Smooth muscle cell (in vitro differentiated cells): ENCODE measurements at regions not wholly inside any gene's neighbourhood (a gene's known extent, or its start where the extent isn't known, plus 50 kb on each side); places are given as distances from the start of the nearest gene placed in this dataset.

Source experiments
- DNase-seq: peaks from one replicate; lab custom pipeline; 2025; ENCODE audit not compliant: unreplicated experiment; lab: John Stamatoyannopoulos, UW
- H2AFZ ChIP-seq: fragments of 200-600 bp; sonication (generic); 2 replicates; pipeline ENCODE4 v1.6.0; 2016; ENCODE audit warnings: antibody characterized with exemption, low read depth, mild to moderate bottlenecking
- H3F3A ChIP-seq: fragments of 200-600 bp; sonication (generic); 2 replicates; pipeline ENCODE4 v1.6.0; 2017; ENCODE audit warnings: antibody characterized with exemption, low read depth
- H3K27ac ChIP-seq: fragments of 200-600 bp; sonication (generic); 2 replicates; pipeline ENCODE4 v1.5.1; 2016; ENCODE audit warnings: low read depth, mild to moderate bottlenecking
- H3K27me3 ChIP-seq: fragments of 200-600 bp; sonication (generic); 2 replicates; pipeline ENCODE4 v1.6.1; 2016; ENCODE audit warnings: low read depth, mild to moderate bottlenecking
- H3K36me3 ChIP-seq: fragments of 200-600 bp; sonication (generic); 2 replicates; pipeline ENCODE4 v1.5.1; 2016; ENCODE audit warnings: low read depth
- H3K4me1 ChIP-seq: fragments of 200-600 bp; sonication (generic); 2 replicates; pipeline ENCODE4 v1.5.1; 2016; ENCODE audit warnings: low read depth
- H3K4me2 ChIP-seq: fragments of 200-600 bp; sonication (generic); 2 replicates; pipeline ENCODE4 v1.6.0; 2016; ENCODE audit warnings: mild to moderate bottlenecking
- H3K4me3 ChIP-seq: fragments of 200-600 bp; sonication (generic); 2 replicates; pipeline ENCODE4 v1.5.1; 2016; ENCODE audit warnings: mild to moderate bottlenecking
- H3K79me2 ChIP-seq: fragments of 200-600 bp; sonication (generic); 2 replicates; pipeline ENCODE4 v1.6.0; 2016; ENCODE audit warnings: low read depth, mild to moderate bottlenecking
- H3K9ac ChIP-seq: fragments of 200-600 bp; sonication (generic); 2 replicates; pipeline ENCODE4 v1.6.0; 2016; ENCODE audit warnings: low read depth
- H3K9me3 ChIP-seq: fragments of 200-600 bp; sonication (generic); replicated peaks from 2 replicates; pipeline ENCODE4 v1.5.1; 2016; ENCODE audit warnings: low read depth
- H4K20me1 ChIP-seq: fragments of 200-600 bp; sonication (generic); 2 replicates; pipeline ENCODE4 v1.6.0; 2016; ENCODE audit warnings: low read depth
- WGBS: methylation state at CpG from one replicate; pipeline ENCODE4 v1.1.7; 2016; ENCODE audit warnings: low lambda C conversion rate; 5-methylcytosine and 5-hydroxymethylcytosine counted together
- TF ChIP-seq, protein P1 (sequence below): fragments of 200-600 bp; sonication (generic); IDR thresholded peaks from 2 replicates; pipeline ENCODE4 v1.5.1; 2017; ENCODE audit warnings: borderline replicate concordance, mild to moderate bottlenecking, antibody characterized with exemption; ENCODE audit not compliant: insufficient read depth, poor library complexity, severe bottlenecking

DNA sequence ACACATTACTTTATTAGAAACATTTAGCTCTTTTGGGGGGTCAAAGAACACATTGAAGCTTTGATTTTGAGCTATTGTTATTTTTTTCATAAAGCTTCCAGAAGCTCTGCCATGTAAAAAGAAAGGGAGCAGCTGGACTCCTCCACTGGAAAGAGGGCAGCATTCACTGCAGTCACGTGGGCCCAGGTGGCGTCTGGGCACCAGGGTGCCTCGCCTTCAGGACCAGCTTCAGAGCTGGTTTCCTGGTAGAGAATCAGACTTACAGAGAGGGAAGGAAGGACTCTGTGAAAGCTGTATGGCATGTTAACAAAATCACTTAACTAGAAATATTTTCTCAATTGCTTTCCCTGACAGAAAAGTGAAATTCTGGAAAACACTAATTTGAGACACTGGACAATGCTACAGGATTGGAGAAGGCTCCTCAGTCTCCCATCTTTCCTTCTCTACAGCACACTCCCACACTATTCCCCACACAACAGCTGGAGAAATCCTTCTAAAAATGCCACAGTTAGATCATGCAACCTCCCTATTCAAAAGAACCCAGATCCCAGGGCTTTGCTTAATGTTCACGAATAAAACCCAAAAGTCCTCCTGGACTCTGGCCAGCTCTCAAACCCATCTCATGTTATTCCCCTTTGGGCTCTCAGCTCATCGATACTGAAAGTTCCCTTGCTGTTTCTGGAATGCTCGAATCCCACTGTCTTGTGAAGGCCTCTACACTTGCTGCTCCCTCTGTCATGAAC is 83.2 kb downstream of the NFKBIZ start:
- H3K4me3 ChIP-seq = no peak overlapping the region
- no peak for DNase-seq
- H3K9me3 ChIP-seq = no peaks in the 10 kb centered on the region
- peaks cover 5% of the 10 kb centered on the region for H3F3A ChIP-seq
- H2AFZ ChIP-seq = peak overlapping the region; percentile 61
- H4K20me1 ChIP-seq = no peaks in the 10 kb centered on the region
- H3K4me1 ChIP-seq = peaks cover 5% of the 10 kb centered on the region
- TF ChIP-seq, protein P1, sequence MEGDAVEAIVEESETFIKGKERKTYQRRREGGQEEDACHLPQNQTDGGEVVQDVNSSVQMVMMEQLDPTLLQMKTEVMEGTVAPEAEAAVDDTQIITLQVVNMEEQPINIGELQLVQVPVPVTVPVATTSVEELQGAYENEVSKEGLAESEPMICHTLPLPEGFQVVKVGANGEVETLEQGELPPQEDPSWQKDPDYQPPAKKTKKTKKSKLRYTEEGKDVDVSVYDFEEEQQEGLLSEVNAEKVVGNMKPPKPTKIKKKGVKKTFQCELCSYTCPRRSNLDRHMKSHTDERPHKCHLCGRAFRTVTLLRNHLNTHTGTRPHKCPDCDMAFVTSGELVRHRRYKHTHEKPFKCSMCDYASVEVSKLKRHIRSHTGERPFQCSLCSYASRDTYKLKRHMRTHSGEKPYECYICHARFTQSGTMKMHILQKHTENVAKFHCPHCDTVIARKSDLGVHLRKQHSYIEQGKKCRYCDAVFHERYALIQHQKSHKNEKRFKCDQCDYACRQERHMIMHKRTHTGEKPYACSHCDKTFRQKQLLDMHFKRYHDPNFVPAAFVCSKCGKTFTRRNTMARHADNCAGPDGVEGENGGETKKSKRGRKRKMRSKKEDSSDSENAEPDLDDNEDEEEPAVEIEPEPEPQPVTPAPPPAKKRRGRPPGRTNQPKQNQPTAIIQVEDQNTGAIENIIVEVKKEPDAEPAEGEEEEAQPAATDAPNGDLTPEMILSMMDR = no peak
- H3K36me3 ChIP-seq = no peaks in the 10 kb centered on the region
- no peak overlapping the region for H3K4me2 ChIP-seq
- WGBS = 77% methylated on average over 6 of the region's 6 CpGs
- no peak overlapping the region for H3K9ac ChIP-seq
- H3K27me3 ChIP-seq = no peaks in the 10 kb centered on the region
- H3K79me2 ChIP-seq = no peaks in the 10 kb centered on the region
- H3K27ac ChIP-seq = peak overlapping the region; percentile 43

DNA sequence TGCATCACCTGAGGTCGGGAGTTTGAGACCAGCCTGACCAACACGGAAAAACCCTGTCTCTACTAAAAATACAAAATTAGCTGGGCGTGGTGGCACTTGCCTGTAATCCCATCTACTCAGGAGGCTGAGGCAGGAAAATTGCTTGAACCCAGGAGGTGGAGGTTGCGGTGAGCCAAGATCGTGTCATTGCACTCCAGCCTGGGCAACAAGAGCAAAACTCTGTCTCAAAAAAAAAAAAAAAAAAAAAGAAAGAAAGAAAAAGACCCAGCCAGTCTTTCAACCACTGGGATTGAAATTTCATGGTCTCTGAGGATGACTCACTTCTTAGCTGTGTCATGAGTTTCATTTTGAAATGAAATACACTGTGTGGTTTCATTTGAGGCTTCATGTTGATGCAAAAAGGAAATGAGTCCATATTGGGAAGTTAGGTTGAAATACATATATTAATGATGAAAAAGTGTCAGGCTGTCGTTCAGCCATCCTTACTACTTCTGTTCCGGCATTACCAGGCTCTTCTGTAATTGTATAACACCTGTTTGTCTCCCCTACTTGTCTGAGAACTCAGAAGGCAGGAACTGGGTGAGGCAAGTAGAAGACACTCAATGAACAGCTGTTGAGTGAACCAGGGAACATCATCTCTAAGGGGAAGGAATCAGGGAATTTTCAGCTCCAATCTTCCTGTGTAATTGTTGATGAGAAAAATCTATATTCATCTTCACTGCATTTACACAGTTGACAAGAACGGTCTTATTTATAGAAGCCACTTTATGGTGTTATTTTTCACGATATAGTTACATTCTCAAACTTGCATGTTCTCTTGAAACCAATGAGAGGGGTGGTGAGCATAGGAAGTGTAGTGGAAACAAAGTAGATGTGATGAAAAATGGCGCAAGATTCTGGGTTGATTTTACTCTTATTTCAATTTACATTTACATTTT is 87.4 kb downstream of the NFKBIZ start:
- no peaks in the 10 kb centered on the region for H3K9me3 ChIP-seq
- TF ChIP-seq, protein P1 = no peak
- peaks cover 9% of the 10 kb centered on the region for H3F3A ChIP-seq
- H3K4me3 ChIP-seq = no peak overlapping the region
- H3K27ac ChIP-seq = peak overlapping the region; percentile 97
- no peaks in the 10 kb centered on the region for H3K36me3 ChIP-seq
- H3K79me2 ChIP-seq = no peaks in the 10 kb centered on the region
- H2AFZ ChIP-seq = peak overlapping the region; percentile 57
- no peaks in the 10 kb centered on the region for H4K20me1 ChIP-seq
- H3K27me3 ChIP-seq = no peaks in the 10 kb centered on the region
- peak overlapping the region; percentile 46 for H3K9ac ChIP-seq
- H3K4me1 ChIP-seq = peaks cover 17% of the 10 kb centered on the region
- DNase-seq = no peak
- WGBS = 79% methylated on average over 8 of the region's 10 CpGs
- H3K4me2 ChIP-seq = peak overlapping the region; percentile 62

DNA sequence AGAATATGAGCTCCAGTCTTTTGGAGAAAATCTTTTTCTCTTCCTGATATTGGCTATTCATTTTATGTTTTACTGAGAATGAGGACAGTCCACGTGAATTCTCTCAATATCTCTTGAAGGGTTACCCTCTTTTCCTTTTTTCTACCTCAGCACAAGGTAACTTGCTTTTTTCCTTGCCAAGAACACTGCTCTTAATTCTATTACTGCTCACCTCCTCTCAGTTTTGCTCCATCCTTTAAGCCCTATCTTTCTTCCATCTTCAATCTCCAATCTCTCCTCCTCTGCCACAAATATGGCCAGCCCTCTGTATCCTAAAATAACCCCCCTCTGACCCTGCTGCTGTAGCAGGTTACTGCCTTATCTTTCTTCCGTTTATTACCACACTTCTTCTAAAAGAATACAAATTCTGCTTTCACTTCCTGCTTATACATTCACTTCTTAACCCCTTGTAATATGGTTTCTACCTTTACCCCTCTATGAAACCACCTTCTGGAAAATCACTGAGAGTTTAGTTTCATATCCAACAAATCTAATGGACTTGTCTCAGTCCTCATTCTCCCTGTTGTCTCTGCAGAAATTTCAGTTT is 89.0 kb downstream of the NFKBIZ start:
- H2AFZ ChIP-seq = peak overlapping the region; percentile 3
- H3K4me3 ChIP-seq = no peak overlapping the region
- H3K9ac ChIP-seq = peak overlapping the region; percentile 4
- H3K9me3 ChIP-seq = no peaks in the 10 kb centered on the region
- peaks cover 9% of the 10 kb centered on the region for H3F3A ChIP-seq
- TF ChIP-seq, protein P1 = no peak
- no peaks in the 10 kb centered on the region for H4K20me1 ChIP-seq
- H3K27me3 ChIP-seq = no peaks in the 10 kb centered on the region
- DNase-seq = no peak
- H3K4me1 ChIP-seq = peaks cover 22% of the 10 kb centered on the region
- no peaks in the 10 kb centered on the region for H3K36me3 ChIP-seq
- peak overlapping the region; percentile 97 for H3K27ac ChIP-seq
- WGBS = 44% methylated on average over 2 of the region's 2 CpGs
- H3K4me2 ChIP-seq = peak overlapping the region; percentile 78
- no peaks in the 10 kb centered on the region for H3K79me2 ChIP-seq
